PC-3 (cell line): ENCODE measurements at regions not wholly inside any gene's neighbourhood (a gene's known extent, or its start where the extent isn't known, plus 50 kb on each side); places are given as distances from the start of the nearest gene placed in this dataset.

ENCODE experiments used
- ATAC-seq: fragments of 200-7000 bp; cut with Tn5 transposase; 2 replicates; pipeline ENCODE4 v1.9.1; 2020; ENCODE audit warnings: mild to moderate bottlenecking, moderate library complexity
- BruUV-seq: library from RNA; stranded (reverse); fragments of 400-500 nt; replicated peaks from 2 replicates; lab custom pipeline; 2021; lab: Mats Ljungman, UMichigan
- CTCF ChIA-PET: fragments of 300-600 bp; sonication (Branson Sonifier 250); formaldehyde crosslinking; loops from one replicate; lab custom pipeline; 2022; ENCODE audit warnings: antibody characterized with exemption; lab: Charles Lee
- POLR2A ChIA-PET: fragments of 300-600 bp; sonication (Branson Sonifier 250); formaldehyde crosslinking; loops from one replicate; lab custom pipeline; 2022; ENCODE audit warnings: antibody characterized with exemption; ENCODE audit not compliant: unreplicated experiment; lab: Charles Lee
- DNase-seq: peaks from one replicate; pipeline ENCODE4 v3.0.0-alpha.2; 2015
- H2AFZ ChIP-seq: fragments of 300-600 bp; sonication (generic); 2 replicates; pipeline ENCODE4 v1.6.0; 2016; ENCODE audit warnings: antibody characterized with exemption, low read length
- H3F3A ChIP-seq: fragments of 300-600 bp; sonication (generic); one replicate; pipeline ENCODE4 v1.6.0; 2017; ENCODE audit warnings: antibody characterized with exemption, low read length, control low read depth, mild to moderate bottlenecking; ENCODE audit not compliant: unreplicated experiment
- H3K27ac ChIP-seq: fragments of 300-600 bp; sonication (generic); 2 replicates; pipeline ENCODE4 v1.5.1; 2016; ENCODE audit warnings: mild to moderate bottlenecking, low read length
- H3K27me3 ChIP-seq: fragments of 300-600 bp; sonication (generic); 2 replicates; pipeline ENCODE4 v1.6.1; 2016; ENCODE audit warnings: low read length, mixed read lengths
- H3K36me3 ChIP-seq: fragments of 300-600 bp; sonication (generic); 2 replicates; pipeline ENCODE4 v1.6.1; 2016; ENCODE audit warnings: low read depth, mixed run types, low read length, mixed read lengths
- H3K4me1 ChIP-seq: fragments of 300-600 bp; sonication (generic); 2 replicates; pipeline ENCODE4 v1.5.1; 2016; ENCODE audit warnings: low read length; ENCODE audit not compliant: insufficient read depth
- H3K4me2 ChIP-seq: fragments of 300-600 bp; sonication (generic); 2 replicates; pipeline ENCODE4 v1.6.0; 2016; ENCODE audit warnings: low read length
- H3K4me3 ChIP-seq: fragments of 300-600 bp; sonication (generic); 2 replicates; pipeline ENCODE4 v1.5.1; 2016; ENCODE audit warnings: mild to moderate bottlenecking, low read length, mixed read lengths
- H3K79me2 ChIP-seq: fragments of 300-600 bp; sonication (generic); 2 replicates; pipeline ENCODE4 v1.6.1; 2017; ENCODE audit warnings: low read length, mixed read lengths
- H3K9ac ChIP-seq: fragments of 300-600 bp; sonication (generic); 2 replicates; pipeline ENCODE4 v1.6.0; 2016; ENCODE audit warnings: mild to moderate bottlenecking, low read length
- H3K9me2 ChIP-seq: fragments of 300-600 bp; sonication (generic); replicated peaks from 2 replicates; pipeline ENCODE4 v1.6.1; 2016; ENCODE audit warnings: mixed run types, low read length, mixed read lengths
- H3K9me3 ChIP-seq: fragments of 300-600 bp; sonication (generic); 2 replicates; pipeline ENCODE4 v1.6.1; 2016; ENCODE audit warnings: low read length, mixed read lengths
- H4K20me1 ChIP-seq: fragments of 300-600 bp; sonication (generic); 2 replicates; pipeline ENCODE4 v1.6.1; 2016; ENCODE audit warnings: low read length, mixed read lengths
- EZH2 ChIP-seq: fragments of 300-600 bp; sonication (generic); IDR thresholded peaks from one replicate; pipeline ENCODE4 v1.6.1; 2017; ENCODE audit warnings: antibody characterized with exemption, mild to moderate bottlenecking, low read length; ENCODE audit not compliant: unreplicated experiment
- EZH2phosphoT487 ChIP-seq: fragments of 300-600 bp; sonication (generic); IDR thresholded peaks from 2 replicates; pipeline ENCODE4 v1.6.1; 2018; ENCODE audit warnings: mild to moderate bottlenecking, antibody characterized with exemption, low read length, borderline replicate concordance
- intact Hi-C: fragments of 100-400 bp; cut with micrococcal nuclease; formaldehyde crosslinking; loops from 2 replicates; pipeline ENCODE4 v1.9.0; 2023
- TF ChIP-seq, protein P1 (sequence below): fragments of 300-600 bp; sonication (generic); conservative IDR thresholded peaks from 2 replicates; pipeline ENCODE4 v1.5.1; 2017; ENCODE audit warnings: antibody characterized with exemption, low read depth, mild to moderate bottlenecking, low read length

- Histone ChIP-seq H3K9ac (no peak overlapping the region), H3K27me3 (no peaks in the 10 kb centered on the region), H3K4me1 (no peaks in the 10 kb centered on the region), H3K9me2 (no peaks in the 10 kb centered on the region), H3K9me3 (no peaks in the 10 kb centered on the region), H3K4me3 (no peak overlapping the region), H3F3A (no peaks in the 10 kb centered on the region), H3K27ac (no peak overlapping the region), H3K79me2 (no peaks in the 10 kb centered on the region), H2AFZ (no peak overlapping the region), H4K20me1 (no peaks in the 10 kb centered on the region), H3K36me3 (no peaks in the 10 kb centered on the region), H3K4me2 (no peak overlapping the region)
- DNase-seq, result no peak
- intact Hi-C loops, result no loop called here
- CTCF ChIA-PET, result no interaction called here
- POLR2A ChIA-PET, result no interaction called here
- no peak for ATAC-seq
- no TSS peak for BruUV-seq
- no peak for TF ChIP-seq EZH2
- TF ChIP-seq EZH2phosphoT487, result no peak
Measured at GRCh38 chr2:153818242-153818641, 53.5 kb upstream of the GALNT13 start.

- DNase-seq, result no peak
- no peak overlapping the region for H3K4me2 ChIP-seq
- H3K9me3 ChIP-seq, result no peaks in the 10 kb centered on the region
- BruUV-seq, result no TSS peak
- no peak overlapping the region for H3K4me3 ChIP-seq
- H3K27ac ChIP-seq, result no peak overlapping the region
- H3K36me3 ChIP-seq, result no peaks in the 10 kb centered on the region
- ChIA-PET CTCF (no interaction called here), POLR2A (no interaction called here)
- H3K4me1 ChIP-seq, result no peaks in the 10 kb centered on the region
- no peaks in the 10 kb centered on the region for H3K79me2 ChIP-seq
- H2AFZ ChIP-seq, result no peak overlapping the region
- H3K27me3 ChIP-seq, result no peaks in the 10 kb centered on the region
- H3K9ac ChIP-seq, result no peak overlapping the region
- no peaks in the 10 kb centered on the region for H4K20me1 ChIP-seq
- intact Hi-C loops, result no loop called here
- H3F3A ChIP-seq, result no peaks in the 10 kb centered on the region
- no peaks in the 10 kb centered on the region for H3K9me2 ChIP-seq
- TF ChIP-seq EZH2 (no peak), EZH2phosphoT487 (no peak)
- no peak for ATAC-seq
Measured at GRCh38 chr2:153819074-153819473, 52.6 kb upstream of the GALNT13 start.

- ATAC-seq (peak; percentile 53), DNase-seq (peak; percentile 23)
- TF ChIP-seq, protein P1, sequence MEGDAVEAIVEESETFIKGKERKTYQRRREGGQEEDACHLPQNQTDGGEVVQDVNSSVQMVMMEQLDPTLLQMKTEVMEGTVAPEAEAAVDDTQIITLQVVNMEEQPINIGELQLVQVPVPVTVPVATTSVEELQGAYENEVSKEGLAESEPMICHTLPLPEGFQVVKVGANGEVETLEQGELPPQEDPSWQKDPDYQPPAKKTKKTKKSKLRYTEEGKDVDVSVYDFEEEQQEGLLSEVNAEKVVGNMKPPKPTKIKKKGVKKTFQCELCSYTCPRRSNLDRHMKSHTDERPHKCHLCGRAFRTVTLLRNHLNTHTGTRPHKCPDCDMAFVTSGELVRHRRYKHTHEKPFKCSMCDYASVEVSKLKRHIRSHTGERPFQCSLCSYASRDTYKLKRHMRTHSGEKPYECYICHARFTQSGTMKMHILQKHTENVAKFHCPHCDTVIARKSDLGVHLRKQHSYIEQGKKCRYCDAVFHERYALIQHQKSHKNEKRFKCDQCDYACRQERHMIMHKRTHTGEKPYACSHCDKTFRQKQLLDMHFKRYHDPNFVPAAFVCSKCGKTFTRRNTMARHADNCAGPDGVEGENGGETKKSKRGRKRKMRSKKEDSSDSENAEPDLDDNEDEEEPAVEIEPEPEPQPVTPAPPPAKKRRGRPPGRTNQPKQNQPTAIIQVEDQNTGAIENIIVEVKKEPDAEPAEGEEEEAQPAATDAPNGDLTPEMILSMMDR, result peak; percentile 45; the same call in 1 of the 2 replicates
- no peak for TF ChIP-seq EZH2
- H3K4me2 ChIP-seq, result no peak overlapping the region
- H3K4me3 ChIP-seq, result no peak overlapping the region
- H3K9me2 ChIP-seq, result no peaks in the 10 kb centered on the region
- no peak overlapping the region for H3K27ac ChIP-seq
- H3K79me2 ChIP-seq, result no peaks in the 10 kb centered on the region
- POLR2A ChIA-PET, result no interaction called here
- no peaks in the 10 kb centered on the region for H3K9me3 ChIP-seq
- H3F3A ChIP-seq, result no peaks in the 10 kb centered on the region
- no TSS peak for BruUV-seq
- no peak overlapping the region for H2AFZ ChIP-seq
- H3K27me3 ChIP-seq, result no peaks in the 10 kb centered on the region
- no peaks in the 10 kb centered on the region for H3K4me1 ChIP-seq
- no peaks in the 10 kb centered on the region for H4K20me1 ChIP-seq
- no peak overlapping the region for H3K9ac ChIP-seq
- CTCF ChIA-PET, result no interaction called here
- H3K36me3 ChIP-seq, result no peaks in the 10 kb centered on the region
- intact Hi-C loops, result no loop called here
Measured at GRCh38 chr2:153819501-153819900, 52.2 kb upstream of the GALNT13 start.
